Midbrain (tissue), 1 donor: ENCODE measurements at regions not wholly inside any gene's neighbourhood (a gene's known extent, or its start where the extent isn't known, plus 50 kb on each side); places are given as distances from the start of the nearest gene placed in this dataset.

Experiments used
- DNase-seq: peaks from one replicate; lab custom pipeline; 2025; lab: John Stamatoyannopoulos, UW

DNA sequence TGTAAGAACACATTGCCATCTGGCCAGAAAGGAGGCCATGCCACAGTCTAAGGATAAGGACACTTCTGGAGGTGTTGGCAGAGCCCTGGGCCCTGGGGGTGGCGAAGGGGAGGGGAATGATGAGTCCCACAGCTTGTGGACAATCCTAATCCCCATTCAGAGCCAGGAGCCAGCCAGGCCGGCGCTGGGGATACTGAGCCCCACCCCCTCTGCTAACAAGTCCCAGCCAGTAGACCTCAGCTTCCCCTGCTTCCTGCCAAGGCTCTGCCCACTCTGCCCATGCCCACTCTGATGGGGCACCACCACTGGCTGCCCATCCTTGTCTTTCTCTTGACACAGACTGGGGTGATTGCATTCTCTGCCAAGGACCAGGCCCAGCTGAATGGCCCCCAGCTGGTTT, 71.9 kb downstream of the NAV1 start:
- no peak for DNase-seq

DNA sequence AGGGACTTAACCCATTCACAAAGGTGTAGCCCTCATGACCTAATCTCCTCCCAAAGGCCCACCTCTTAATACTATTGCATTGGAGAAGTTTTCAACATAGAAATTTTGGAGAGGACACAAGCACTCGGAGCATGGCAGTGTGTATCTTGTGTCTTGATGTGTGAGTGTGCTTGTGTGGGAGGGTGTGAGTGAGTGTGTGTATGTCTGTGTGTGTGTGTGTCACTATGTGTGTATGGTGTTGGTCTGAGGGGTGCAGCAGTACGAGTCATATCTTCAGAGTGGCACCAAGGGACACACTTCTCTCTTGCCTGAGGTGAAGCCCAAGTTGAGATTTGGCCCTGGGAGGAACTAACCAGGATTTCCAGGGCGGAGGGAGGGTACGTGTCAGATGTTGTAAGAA, 73.7 kb downstream of the NAV1 start:
- DNase-seq = no peak

DNA sequence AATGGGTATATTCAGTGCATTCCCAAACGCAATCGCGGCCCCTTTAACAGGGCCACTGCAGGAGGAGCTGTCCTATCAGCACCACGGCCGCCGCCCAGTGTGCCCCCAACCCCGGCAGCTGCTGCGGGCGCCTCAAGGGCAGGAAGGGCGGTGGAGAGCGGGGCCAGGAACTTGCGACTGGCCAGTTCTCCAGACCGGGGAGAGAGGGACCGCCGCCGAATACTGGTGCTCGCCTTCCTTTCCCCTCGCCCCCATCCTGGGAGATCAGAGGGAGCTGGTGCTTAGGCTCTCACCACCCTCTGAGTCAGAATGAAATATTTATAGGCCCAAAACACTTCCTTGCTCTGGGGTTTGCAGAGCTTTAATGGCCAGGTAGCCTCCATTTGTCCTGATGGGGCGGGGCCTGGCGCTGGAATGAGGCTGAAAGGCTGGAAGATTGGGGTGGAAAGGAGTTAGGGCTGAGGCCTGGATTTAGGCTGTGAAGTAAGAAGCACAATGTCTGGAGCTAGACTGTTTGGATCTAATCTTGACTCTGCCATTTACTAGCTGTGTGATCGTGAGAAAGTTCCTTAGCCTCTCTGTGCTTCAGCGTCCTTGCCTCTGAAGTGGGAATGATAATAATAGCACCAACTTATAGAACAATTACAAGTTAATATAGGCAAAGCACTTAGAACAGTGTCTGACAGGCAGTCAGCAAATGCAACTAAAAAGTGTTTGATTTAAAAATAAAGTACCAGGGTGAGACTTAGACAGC, 75.5 kb downstream of the NAV1 start:
- DNase-seq = no peak

DNA sequence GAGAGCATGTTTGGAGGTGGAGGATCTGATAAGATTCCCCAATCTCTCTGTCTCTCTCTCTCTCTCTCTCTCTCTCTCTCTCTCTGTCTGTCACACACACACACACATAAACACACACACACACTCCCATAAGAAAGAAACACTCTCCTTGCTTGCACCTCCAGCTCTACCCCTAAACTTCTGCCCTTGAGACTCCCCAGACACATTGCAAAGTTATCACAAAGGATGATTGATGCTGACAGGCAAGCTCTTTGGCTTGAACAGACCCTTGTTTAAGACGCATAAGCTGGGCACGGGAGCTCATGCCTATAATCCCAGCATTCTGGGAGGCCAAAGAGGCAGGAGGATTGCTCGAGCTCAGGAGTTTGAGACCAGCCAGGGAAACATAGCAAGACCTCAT, 78.2 kb downstream of the NAV1 start:
- DNase-seq = no peak

DNA sequence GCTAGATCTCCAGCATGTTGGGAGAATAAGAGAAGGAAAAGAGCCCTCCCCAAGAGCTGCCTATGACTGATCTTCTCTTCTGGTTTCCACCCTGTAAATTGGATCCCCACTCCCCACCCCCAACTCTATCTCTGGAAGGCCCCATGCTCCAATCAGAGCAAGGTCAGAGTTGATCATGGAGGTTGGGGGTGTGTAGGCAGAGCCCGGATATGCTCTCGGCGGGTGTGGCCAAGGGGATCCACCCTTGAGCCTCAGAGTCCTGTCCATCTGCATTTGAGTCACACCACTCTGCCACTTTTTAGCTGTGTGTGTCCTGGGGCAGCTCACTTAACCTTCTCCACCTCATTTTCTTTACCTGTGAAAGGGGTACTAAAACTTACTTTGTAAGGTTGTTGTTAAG, 79.5 kb downstream of the NAV1 start:
- DNase-seq = no peak

DNA sequence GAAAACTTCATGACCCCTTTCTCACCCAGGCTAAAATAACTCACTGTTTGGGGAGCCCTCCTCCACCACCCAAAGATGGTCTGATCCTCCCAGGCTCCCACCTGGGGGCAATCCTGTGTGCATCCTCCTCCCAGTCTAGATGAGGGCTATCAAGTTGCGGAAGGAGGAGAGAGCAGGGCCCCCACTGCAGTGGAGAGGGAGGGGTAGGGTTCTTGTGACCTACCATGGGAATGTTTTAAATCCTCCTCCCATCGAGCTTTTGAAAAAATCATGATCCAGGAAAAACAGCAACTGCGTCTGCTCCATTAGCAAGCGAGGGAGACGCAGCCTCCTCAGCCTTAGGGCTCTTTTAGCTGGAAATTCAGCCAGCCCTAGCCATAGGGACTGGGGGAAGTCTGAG, 80.0 kb downstream of the NAV1 start:
- DNase-seq = no peak

DNA sequence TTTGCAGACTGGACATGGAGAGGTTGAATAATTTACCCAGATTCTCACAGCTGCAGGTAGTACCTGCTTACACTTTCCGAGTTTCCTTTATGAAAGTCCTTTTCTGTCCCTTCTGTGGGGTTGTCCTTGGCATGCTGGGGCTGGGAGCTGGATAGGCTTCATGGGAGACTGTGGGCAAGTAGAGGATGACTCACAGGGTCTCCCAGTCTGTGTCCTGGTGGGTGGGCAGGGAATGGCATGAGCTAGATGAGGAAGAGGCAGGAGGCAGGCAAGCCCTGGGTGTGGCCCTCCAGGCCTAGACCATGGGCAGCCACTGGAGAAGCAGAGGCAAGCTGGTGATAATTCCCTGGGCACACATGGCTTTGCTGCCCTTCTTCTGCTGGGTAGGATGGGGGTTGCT, 80.6 kb downstream of the NAV1 start:
- no peak for DNase-seq

DNA sequence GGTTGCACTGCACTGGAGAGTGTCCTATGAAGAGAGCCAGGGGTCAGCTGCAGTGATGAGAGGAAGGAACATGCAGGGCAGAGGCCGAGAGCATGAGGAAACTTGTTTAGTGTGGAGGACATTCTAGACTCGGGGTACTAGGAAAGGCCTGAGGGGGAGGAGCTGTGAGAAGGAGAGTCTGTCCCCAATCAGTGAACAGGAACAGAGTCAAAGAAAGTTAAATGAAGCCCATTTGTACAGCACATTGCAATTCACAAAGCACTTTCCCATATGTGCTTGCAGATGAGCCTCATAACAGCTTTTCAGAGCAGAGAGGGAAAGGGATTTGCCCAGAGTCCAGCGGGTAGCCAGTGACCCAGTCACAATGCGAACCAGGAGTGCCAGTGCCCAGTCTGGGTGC, 83.4 kb downstream of the NAV1 start:
- no peak for DNase-seq

DNA sequence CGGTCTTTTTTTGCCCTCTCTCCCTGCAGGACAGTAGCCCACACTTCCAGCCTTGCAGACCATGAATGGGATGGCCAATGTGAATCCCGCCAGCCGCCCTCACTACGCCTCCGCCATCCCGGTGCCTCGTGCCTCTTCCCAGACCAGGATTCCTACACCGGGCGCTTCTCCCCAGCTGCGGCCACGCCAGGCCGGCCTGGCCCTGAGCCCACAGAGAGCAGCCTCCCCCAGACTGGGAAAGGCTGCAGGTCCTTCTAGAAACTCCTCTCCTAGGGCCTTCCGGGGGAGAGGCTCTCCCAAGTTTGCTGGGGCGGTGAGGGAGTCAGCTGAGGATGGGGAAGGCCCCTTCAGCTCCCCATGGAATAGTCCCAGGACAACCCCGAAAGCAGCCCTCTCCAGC, 83.9 kb downstream of the NAV1 start:
- DNase-seq = no peak

DNA sequence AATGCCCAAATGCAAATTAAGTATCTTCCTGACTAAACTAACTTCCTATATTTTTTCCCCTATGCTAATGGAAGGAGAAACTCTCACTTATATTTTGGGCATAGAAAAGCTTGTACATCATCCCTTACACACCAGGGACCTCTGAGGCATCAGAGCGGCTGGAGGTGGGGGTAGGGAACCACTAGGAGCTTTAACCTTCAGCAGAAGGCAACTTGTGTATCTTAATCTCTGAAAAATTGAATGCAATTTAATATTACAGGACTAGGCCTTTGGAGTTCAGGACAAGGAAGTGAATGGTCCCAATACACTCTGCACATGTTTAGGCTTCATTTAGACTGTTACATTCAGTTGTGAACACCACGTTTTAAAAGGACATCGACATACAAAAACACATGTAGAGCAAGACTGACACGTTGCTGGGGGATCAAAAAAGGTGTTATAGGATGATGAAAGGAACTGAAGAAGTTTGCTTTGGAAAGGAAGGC, 85.9 kb downstream of the NAV1 start:
- no peak for DNase-seq

DNA sequence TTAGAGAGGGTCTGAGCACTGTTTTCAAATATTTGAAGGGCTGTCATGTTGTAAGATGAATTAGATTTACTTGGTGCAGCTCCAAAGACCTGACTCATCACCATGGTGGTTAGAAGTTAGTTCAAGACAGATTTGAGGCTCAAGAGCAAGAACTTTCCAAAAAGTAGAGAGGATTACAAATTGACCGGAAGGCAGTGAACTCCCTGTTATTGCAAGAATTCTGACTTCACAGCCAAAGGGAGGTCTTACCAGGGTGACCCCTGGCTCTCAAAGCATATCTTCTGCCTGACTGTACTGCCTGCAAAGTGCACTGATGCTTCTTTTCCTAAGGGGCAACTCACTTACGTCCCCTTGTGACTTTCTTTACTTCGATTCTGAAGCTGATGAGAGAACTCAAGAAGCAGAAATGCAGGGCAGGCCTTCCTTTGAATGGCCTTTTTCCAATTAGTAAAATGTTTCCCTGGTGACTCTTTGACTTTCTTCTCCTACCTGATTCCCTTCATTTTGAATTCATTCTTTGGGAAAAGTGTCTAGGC, 86.4 kb downstream of the NAV1 start:
- DNase-seq = no peak

DNA sequence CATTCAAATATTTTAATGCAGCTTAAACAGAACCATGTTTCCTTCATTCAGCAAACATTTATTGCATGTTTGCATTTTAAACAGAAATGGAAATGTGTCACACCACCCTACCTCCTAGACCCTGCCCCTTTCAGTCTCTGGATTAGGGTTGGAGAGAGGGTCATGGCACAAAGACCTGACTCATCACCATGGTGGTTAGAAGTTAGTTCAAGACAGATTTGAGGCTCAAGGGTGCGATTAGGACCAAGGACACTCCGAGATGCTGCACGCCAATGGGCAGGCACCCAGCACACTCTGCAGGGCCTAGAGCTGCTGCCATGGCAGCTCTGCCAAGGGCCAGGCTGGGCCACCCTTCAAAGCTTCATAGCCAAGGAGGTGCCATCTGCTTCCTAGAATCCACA, 86.9 kb downstream of the NAV1 start:
- DNase-seq = no peak

DNA sequence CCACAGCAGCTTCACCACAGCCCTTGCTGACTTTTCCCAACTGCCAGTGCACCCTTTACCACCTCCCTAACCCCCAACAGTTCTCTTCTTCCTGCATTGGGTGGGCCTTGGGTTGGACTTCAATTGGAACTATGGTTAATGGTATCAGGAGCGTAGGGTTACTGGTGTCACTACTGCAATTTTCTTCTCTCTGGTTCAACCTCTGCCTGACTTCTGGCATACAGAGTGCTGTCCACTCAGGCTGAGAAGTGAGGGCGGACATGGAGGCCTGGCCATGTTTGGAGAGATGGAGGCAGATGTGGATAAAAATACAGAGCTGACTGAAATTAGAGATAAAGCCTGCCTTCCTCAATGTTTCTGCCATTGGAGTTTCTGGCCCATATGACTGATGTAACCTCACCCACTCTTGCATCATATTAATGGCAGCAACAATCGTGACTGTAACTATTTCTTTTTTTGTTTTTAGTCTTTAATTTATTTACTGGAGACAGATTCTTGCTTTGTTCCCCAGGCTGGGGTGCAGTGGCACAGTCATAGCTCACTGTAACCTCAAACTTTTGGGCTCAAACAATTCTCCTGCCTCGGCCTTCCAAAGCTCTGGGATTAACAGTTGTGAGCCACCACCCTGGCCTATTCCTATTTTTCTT, 87.8 kb downstream of the NAV1 start:
- DNase-seq = no peak

DNA sequence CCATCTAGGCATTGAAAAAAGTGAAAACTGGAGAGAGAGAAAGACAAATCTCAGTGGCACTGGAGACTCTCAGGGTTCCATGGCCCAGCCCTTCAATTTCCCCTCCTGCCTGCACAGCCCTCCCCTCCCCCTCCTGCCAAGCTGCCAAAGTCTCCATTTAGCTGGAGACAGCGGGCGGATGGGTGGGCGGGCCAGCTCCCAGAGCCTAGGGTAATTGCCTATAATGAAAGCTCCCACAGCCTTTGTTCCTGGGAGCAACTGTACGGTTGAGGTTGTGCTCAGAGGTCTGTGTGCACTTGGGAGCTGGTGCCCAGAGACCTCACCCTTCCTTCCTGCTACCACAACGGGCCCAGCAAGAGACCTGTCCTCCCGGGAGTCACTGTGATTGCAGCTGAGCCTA, 89.6 kb downstream of the NAV1 start:
- DNase-seq = no peak

DNA sequence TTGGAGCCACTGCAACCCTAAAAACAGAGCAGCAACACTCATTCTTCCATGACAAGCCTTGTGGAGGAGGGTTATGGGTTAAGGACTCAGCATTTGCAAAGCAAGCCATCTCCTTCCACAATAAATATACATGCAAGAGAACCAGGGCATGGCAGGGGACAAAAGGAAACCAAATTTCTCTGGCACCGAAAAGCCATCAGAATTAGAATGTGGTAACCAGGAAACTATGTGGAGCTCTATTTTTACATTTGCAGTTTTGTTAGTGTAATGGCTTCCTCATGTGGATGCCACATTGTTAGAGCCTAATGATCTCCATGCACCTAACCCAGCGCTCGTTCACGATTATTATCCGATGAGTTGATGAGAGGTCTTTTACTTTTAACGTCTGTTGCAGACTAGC, 91.7 kb downstream of the NAV1 start:
- no peak for DNase-seq

DNA sequence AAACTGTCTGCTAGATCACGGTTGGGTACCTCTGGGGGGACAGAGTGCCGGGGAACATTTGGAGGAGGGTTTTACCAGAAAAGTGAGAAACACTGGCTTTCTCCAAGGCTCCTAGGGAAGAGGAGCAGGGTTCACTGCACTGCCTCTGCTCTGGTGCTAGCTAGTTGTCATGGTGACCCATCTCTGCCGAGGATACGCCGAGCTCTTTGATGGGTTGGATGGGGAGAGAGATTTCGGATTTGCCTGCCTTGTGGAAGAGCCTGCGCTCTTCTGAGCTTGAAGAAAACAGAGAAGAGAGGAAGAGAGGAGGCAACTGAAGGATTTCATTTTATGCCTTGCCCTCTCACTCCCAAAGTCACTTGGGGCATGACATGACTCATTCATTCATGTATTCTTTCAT, 92.1 kb downstream of the NAV1 start:
- no peak for DNase-seq

DNA sequence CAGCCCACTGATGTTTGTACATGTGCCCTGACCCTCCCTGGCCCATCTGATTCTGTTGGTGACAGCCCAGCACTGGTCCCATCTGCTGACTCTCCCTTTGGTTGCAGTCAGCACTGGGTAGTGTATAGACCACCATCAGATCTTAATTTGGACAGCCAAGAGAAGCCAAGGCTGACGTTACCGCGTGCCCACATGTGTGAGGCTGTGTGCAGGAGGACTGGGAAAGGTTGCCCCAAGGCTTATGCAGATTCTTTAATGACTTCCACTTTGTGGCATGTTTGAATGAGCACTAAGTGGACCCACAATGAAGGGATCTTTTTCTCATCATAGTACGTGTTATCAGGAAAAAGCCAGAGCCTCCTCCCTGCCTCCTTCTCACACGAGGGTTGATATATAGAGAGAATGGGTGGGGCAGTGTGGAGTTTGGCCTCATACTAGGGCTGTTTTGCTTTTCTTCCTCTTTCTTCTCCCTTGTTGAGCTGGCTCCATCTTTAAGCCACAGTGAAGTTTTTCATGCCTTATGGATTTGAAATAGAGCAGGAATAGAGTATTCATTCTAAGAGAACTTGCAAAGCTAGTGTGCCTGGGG, 93.5 kb downstream of the NAV1 start:
- DNase-seq = no peak

DNA sequence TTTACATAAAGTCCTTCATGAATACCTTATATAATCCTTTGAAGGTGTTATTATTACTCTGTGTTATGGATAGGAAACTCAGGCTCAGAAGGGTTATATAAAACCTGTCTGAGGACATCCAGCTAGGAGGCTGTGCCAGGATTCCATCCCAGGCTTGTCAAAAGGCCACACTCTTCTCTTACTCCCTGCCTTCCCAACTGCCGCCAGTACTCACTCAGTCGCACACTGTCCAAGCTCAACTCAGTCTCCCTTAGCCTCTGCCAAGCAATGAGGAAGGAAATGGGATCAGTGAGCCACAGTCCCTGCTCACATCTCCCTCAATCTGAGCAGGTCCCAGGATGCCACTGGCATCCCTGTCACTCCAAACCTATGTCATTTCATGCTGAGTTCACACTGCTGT, 94.4 kb downstream of the NAV1 start:
- no peak for DNase-seq

DNA sequence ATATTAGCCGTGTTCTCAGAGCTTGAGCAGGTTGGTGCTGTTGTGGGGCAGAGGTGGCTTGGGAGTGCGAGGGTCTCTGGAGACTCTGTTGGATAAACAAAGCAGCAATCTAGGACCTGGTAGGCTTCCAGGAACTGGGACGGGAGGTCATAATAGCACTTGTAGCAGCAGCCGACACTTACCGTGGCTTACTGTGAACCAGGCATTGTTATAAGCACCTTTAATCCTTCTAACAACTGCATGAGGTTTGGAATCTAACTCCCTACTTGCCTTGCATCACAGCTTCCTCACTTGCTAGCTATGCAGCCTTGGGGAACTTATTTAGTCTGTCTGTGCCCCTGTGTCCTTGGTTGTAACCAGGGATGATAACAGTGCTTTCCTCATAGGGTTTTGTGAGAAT, 94.9 kb downstream of the NAV1 start:
- no peak for DNase-seq

DNA sequence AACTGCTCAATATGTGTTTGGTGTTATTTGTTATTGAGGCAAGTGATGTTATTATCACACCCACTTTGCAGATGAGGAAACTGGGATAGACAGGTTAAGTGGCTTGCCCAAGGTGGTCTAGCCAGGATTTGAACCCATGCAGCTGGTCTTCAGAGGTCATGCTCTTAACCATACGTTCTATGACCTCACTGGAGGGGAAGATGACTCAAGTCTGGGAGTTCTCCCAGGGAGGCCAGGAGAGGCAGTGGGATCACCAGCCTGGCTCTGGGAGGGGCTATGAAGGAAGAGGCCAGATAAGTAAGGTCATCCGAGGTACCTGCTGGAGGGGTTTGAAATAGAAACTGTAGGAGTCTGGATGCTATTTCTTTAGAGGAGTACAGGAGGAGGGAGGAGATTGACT, 95.3 kb downstream of the NAV1 start:
- no peak for DNase-seq

DNA sequence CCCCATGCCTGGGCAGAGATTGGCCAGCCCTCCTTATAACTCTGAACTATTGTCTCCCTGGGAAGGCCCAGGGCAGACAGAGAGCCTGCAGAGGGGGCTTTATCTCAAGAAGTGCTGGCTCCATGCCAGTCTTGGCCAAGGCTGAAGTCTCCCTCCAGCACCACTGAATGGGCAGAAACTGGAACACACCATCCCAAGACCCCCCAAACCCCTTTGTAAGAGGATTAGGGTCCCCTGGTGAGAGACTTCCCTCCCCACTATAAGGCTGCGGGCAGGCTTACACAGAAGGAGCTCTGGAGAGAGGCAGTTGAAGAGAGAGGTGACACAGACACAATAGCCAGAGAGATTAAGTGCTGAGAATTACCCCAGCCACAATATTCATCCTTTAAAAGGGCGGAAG, 97.2 kb downstream of the NAV1 start:
- no peak for DNase-seq

DNA sequence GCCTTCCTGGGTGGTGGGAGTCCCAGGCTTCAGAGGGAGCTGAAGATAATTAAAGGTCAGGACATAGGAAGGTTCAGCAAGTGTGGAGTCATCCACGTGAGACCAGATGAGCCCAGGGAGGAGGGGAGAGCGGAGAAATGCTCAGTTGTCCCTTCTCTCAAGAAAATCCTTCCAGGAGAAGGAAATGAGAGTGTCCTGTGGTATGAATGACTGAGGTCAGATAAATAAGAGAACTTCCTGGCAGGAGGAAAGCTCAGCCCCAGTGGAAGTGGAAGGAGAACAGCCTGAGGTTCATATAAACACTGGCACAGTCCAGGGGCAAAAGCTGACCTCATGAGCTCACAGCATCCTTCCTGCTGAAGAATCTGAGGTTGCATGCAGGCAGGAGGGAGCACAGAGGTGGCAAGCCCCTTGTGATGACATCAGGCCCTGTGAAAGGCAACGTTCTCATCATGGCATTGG, 97.6 kb downstream of the NAV1 start:
- DNase-seq = no peak
